HCT116 (cell line): ENCODE measurements at regions not wholly inside any gene's neighbourhood (a gene's known extent, or its start where the extent isn't known, plus 50 kb on each side); places are given as distances from the start of the nearest gene placed in this dataset.

Source experiments
- CEBPB ChIP-seq: IDR thresholded peaks from 2 replicates; pipeline ENCODE4 v1.6.1; 2012; ENCODE audit warnings: low read depth
- ELF1 ChIP-seq: IDR thresholded peaks from 2 replicates; pipeline ENCODE4 v1.6.1; 2012; ENCODE audit warnings: low read depth, borderline replicate concordance
- EZH2 ChIP-seq: fragments of 200-600 bp; sonication (generic); IDR thresholded peaks from 2 replicates; pipeline ENCODE4 v1.6.1; 2017; ENCODE audit warnings: antibody characterized with exemption, mixed run types
- JUND ChIP-seq: IDR thresholded peaks from 2 replicates; pipeline ENCODE4 v1.6.1; 2012
- POLR2A ChIP-seq: IDR thresholded peaks from 2 replicates; pipeline ENCODE4 v1.7.0; 2011; ENCODE audit warnings: borderline replicate concordance; ENCODE audit not compliant: insufficient read depth, insufficient read length; ENCODE audit errors: extremely low read depth
- RAD21 ChIP-seq: IDR thresholded peaks from 2 replicates; pipeline ENCODE4 v1.6.1; 2012; ENCODE audit warnings: low read depth, mild to moderate bottlenecking
- ZFX ChIP-seq: fragments of 450-650 bp; IDR thresholded peaks from 2 replicates; pipeline ENCODE4 v1.6.1; 2017
- TF ChIP-seq, protein P1 (sequence below), 3 experiments: fragments of 200-600 bp in 1 of 3; sonication (generic) in 1 of 3; IDR thresholded peaks in 2 of 3; conservative IDR thresholded peaks in 1 of 3; 2 replicates each; pipeline ENCODE4 v1.5.1; 2012 to 2017; ENCODE audit warnings: low read depth in 2 of 3, low read length in 2 of 3, antibody characterized with exemption in 1 of 3, borderline replicate concordance in 1 of 3, control low read depth in 1 of 3, mild to moderate bottlenecking in 1 of 3, mixed read lengths in 1 of 3, mixed run types in 1 of 3, moderate library complexity in 1 of 3; ENCODE audit not compliant: insufficient read depth in 1 of 3
- TF ChIP-seq, protein P2 (sequence below): IDR thresholded peaks from 2 replicates; pipeline ENCODE4 v1.6.1; 2011; ENCODE audit warnings: mild to moderate bottlenecking, low read length, moderate library complexity; ENCODE audit not compliant: insufficient replicate concordance; ENCODE audit errors: extremely low read depth

DNA sequence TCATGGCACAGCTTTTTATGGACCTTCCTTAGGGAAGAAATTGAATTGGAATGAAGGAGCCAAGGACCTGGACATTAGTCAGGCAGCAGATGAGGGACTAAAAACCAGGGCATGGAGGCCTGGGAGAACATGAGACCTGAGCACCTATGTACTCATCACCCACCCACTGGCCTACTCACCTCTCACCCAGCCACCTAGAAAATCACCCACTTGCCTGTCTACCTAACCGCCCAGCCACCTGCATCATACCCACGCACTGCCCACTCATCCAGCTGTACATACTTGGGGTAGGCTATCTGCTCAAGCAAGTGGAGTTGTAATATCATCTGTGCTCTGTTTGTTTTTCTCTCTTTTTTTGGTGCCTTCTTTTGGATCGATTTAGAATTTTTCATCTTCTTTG is 65.3 kb upstream of the SLCO2A1 start:
- TF ChIP-seq POLR2A (no peak), JUND (no peak), EZH2 (no peak), RAD21 (no peak), ZFX (no peak), CEBPB (no peak), ELF1 (no peak)
- TF ChIP-seq, protein P1, sequence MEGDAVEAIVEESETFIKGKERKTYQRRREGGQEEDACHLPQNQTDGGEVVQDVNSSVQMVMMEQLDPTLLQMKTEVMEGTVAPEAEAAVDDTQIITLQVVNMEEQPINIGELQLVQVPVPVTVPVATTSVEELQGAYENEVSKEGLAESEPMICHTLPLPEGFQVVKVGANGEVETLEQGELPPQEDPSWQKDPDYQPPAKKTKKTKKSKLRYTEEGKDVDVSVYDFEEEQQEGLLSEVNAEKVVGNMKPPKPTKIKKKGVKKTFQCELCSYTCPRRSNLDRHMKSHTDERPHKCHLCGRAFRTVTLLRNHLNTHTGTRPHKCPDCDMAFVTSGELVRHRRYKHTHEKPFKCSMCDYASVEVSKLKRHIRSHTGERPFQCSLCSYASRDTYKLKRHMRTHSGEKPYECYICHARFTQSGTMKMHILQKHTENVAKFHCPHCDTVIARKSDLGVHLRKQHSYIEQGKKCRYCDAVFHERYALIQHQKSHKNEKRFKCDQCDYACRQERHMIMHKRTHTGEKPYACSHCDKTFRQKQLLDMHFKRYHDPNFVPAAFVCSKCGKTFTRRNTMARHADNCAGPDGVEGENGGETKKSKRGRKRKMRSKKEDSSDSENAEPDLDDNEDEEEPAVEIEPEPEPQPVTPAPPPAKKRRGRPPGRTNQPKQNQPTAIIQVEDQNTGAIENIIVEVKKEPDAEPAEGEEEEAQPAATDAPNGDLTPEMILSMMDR (IDR thresholded peaks at IDR 0.05 in 2 of 3, conservative IDR thresholded peaks at IDR 0.05 in 1 of 3; ENCODE audit: borderline replicate concordance in 1 of 3, insufficient read depth in 1 of 3, low read depth in 2 of 3, low read length in 2 of 3), result no peak
- TF ChIP-seq, protein P2, sequence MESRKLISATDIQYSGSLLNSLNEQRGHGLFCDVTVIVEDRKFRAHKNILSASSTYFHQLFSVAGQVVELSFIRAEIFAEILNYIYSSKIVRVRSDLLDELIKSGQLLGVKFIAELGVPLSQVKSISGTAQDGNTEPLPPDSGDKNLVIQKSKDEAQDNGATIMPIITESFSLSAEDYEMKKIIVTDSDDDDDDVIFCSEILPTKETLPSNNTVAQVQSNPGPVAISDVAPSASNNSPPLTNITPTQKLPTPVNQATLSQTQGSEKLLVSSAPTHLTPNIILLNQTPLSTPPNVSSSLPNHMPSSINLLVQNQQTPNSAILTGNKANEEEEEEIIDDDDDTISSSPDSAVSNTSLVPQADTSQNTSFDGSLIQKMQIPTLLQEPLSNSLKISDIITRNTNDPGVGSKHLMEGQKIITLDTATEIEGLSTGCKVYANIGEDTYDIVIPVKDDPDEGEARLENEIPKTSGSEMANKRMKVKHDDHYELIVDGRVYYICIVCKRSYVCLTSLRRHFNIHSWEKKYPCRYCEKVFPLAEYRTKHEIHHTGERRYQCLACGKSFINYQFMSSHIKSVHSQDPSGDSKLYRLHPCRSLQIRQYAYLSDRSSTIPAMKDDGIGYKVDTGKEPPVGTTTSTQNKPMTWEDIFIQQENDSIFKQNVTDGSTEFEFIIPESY, result no peak
